NCI-H2227 treated with DMSO at 0.1 percent for 48 hours (cell line): ENCODE measurements at regions not wholly inside any gene's neighbourhood (a gene's known extent, or its start where the extent isn't known, plus 50 kb on each side); places are given as distances from the start of the nearest gene placed in this dataset.
"Not testable (repeated sequence)": the region's sequence is repeated elsewhere in the genome, so short reads cannot be mapped to it uniquely, and the experiment has no call there.

ENCODE experiments used
- DNase-seq: peaks from one replicate; lab custom pipeline; 2025; lab: John Stamatoyannopoulos, UW

DNA sequence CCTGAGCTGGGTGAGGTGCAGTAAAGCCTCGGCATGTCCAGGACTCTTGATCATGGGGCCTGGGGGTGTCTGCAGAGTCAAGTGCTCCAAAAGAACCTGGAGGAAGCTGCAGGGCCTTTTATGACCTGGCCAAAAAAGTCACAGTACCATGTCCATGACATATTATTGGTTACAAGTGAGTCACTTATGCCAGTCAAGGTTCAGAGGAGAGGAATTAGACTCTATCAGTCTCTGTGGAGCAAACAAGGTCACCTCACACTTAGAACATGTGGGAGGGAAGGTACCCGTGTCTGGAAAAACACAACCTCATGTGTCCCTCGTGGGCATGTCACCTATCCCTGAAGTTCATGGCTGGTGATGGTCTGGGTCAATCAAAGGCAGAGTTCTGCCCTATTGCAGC lies 465.7 kb downstream of the FBXO15 start:
- DNase-seq: no peak

DNA sequence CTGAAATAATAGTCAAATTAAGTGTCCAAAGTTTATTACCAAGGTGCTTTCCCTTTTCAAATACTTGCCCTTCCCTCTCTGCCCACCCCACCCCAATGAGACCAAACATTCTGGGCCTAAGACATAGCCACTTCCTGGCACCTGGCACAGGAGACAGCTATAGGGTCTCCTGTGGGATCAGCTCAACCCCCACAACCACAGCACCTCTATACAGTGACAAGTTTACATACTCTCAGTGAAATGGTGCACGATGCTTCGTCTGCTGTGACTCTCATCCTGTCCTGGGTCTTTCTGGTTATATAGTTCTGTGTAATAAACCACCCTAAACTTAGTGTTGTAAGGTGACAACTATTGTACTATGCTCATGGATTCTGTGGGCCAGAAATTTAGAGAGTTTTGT lies 466.2 kb downstream of the FBXO15 start:
- no peak for DNase-seq

DNA sequence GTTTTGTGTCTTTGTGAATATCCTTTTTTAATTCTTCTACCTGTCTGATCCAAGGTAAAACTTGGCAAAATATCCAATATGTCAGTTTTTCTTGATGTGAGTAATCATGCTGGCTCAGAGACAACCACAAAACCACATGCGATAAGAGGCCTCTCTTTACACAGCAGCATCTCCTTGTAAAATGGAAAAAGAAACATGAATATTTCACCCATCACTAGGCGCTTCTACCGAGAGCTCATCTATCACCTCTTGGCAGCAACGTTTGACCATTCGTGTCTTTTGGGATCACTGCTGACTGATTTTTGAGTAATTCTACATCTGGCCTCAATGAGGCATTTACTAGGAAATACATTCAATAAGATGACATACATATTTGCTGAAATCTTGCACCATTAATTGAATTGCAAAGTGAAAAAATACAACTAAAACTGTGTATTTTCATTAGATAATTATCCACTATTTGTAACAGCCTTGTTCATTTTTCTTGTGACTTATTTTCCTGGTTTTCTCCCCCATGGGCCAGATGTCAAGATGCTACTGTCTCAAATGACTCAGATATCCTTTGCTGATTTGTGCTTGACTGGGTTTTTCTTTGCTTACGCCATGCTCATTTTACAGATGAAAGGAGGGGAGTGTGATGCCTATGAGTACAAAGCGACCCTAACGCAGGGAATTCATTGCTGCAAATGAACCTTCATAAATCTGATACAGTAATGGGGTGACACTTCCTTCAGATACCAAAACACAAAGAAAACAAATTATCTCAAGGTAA lies 467.5 kb downstream of the FBXO15 start:
- no peak for DNase-seq

DNA sequence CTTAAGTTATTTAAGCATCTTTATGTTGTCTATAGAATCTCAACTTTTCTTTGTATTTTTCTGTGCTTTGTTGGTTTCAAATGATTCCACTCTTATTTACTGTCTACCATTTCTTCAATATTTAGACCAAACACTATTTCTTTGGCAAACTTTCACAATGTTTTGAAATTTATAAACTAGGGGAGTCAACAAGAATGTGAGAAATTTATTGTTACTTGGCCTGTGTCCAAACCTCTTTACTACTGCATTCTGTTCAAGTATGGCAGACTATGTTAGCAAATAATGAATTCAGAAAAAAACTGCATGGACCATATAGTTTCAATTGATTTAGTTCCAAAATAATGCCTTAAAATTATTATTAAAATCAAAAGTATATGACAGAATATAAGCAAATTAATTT lies 470.2 kb downstream of the FBXO15 start:
- DNase-seq: no peak

DNA sequence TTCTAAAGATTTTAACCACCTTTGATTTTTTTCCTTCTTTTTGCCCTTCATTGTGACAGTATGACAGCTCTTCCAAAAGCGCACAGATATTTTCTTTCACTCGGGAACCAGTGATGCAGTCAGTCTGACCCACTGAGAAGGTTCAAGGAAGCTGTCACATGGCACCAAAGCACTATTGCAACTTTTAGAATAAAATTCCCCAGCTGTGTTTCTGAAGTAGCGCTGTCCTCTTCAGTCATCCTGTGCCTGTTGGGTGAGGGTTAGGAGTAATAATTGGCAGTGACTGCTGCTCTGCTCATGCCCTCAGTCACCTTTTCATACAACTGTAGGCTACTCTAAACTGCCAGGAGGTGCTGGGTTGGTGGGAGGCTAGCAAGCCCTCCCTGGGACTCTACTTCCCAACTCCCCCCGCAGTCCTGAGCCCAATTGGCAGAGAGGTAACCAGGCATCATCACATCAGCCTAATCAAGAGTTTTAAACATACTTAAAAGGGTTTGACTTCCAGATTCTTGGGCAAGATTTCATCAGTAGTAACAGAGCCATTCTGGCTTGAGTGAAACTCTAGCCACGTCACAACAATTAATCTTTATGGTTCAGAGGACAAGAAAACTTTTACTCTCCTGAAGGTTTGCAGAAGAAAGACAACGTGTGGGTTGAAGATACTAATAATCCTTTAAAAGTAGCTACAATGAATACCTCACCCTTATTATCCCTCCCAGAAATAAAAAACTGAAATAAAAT lies 473.3 kb downstream of the FBXO15 start:
- DNase-seq: no peak

DNA sequence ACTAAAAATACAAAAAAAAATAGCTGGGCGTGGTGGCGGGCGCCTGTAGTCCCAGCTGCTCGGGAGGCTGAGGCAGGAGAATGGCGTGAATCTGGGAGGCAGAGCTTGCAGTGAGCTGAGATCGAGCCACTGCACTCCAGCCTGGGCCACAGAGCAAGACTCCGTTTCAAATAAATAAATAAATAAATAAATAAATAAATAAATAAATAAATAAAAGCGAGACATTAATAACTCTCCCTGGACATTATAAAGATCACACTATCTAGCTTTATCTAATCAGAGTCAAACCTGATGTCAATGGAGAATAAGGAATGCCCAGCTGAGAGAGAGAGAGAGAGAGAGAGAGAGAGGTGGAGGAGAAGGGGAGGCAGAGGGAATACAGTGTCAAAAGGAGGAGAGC lies 476.2 kb downstream of the FBXO15 start:
- not testable (repeated sequence) for DNase-seq

DNA sequence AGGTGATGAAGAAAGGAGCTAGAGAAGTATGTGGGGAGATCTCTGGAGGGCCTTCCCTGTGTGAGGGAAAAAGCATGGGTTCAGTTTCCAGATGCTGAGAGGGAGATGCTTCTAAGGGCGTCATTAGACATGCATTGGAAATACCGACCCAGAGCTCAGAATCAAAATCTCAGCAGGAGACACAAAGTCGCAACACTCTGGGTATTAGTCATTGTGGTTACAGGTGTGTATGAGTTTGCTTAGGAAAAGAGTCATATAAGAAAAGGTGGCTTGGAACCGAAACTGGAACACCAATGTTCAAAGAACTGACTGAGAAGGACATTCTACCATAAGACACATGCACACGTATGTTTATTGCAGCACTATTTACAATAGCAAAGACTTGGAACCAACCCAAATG lies 477.1 kb downstream of the FBXO15 start:
- no peak for DNase-seq

DNA sequence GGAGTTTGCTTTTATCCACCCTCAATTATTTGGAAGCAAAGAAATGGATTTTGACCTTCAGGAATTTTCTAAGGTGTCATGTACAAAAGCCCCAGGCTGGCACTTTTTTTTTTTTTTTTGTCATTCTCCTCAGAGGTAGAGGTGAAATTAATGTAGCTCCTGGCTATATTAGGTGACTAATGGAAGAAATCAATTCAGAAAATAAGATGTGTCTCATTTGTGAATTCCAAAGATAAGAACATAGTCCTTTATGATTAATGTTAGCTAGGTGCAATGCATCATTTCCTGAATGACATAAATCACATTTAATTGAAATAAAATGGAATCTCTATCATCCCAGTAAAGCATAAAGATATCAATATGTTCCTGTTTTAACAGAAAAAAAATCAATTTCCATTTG lies 477.6 kb downstream of the FBXO15 start:
- DNase-seq: no peak

DNA sequence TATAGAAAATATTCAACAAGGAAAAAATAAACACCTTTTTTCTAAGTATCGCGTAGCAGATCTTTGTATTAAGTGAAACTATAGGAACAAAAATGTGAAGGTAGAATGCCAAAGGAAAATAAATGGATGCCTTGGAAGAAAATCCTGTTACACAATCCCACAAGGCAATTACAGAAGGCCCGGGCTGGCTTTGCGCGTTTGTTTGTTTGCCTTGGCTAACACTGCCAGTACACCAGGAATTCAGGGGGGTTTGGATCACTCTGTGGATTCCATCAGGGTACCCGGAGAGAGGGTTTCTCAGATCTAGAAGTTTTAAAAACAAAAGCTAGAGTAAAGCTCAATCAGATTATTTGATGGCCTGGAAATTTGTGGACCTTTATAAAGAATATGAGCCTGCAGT lies 478.3 kb downstream of the FBXO15 start:
- no peak for DNase-seq

DNA sequence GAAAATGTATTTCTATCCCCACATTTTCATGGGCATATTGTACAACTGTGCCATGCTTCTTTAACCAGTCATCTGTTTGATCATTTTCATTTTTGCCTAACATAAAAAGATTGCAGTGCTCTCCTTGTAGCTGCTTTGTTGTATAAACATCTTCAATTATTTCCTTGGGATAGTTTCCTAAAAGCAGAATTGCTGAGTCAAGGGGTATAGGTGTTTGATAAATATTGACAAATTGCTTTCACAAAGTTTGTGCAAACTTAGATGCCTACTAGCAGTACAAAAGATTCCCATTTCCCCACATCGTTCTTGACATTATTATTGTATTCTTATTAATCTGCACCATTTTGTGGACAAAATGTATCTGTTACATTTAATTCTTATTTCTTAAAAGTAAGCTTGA lies 479.6 kb downstream of the FBXO15 start:
- no peak for DNase-seq

DNA sequence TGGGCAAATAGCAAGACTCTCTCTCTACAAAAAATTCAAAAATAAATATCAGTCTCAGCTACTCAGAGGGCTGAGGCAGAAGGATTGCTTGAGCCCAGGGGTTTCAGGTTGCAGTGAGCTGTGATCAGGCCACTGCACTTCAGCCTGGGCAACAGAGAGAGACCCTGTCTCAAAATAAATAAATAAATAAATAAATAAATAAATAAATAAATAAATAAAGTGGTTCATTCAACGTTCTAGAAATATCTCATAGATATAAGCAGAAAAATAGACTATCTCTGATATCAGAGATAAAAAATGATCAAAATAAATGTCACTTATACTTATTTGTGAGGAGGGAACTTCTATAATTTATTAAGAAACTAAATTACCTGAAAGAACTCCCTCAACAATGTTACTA lies 480.9 kb downstream of the FBXO15 start:
- DNase-seq: no peak

DNA sequence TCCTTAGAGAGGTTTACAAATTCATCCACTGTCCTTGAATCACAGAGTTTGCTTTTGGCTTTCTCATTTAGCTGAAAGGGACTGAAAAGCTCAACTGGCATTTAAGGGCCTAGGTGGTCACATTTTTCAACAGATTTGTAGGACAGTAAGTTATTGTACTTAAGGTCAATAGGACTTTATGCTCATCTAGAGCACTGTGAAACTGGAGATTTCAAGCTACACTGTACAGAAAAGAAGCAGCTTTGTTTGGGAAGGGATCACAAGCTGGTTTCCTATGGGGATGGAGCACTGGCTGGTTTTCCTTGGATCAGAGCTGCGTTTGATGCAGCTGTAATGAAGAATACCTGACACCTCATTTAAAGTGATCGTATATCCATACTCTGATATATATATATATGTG lies 482.7 kb downstream of the FBXO15 start:
- no peak for DNase-seq

DNA sequence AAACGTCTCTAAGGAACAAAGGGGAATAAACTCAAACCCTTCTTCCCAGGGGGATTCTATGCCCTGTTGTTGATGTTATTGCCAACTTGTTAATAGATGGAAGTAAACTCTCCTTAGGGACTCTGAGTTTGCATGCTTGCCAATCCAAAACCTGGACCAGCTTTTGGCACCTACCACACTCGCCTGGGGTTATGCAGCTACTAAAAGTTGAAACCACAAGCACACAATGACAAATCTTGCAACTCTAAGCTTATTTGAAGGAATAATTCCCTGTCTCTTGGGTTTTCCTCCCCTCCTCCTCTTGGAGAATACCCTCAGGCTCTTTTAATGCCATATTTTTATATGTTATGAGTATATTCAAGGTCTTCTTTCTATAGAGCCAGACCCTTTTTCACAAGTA lies 484.1 kb downstream of the FBXO15 start:
- no peak for DNase-seq

DNA sequence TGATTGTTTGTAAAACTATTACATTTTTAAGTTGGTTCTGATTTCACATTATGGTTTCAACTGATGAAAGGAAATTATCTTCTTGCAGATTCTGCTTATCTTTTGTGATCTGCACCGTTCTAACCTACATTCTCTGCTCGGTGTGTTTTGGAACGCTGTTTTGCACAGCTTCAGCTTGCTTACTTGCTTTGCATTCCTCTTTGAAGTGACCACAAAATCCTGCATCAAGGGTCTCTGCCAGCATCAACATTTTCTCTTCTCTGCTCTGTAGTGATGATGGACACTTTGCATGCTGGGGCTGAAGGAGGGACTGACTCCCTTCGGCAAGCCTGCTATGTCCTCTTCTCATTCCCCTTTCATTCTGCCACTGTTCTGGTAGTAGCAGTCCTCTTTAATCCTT lies 485.2 kb downstream of the FBXO15 start:
- no peak for DNase-seq

DNA sequence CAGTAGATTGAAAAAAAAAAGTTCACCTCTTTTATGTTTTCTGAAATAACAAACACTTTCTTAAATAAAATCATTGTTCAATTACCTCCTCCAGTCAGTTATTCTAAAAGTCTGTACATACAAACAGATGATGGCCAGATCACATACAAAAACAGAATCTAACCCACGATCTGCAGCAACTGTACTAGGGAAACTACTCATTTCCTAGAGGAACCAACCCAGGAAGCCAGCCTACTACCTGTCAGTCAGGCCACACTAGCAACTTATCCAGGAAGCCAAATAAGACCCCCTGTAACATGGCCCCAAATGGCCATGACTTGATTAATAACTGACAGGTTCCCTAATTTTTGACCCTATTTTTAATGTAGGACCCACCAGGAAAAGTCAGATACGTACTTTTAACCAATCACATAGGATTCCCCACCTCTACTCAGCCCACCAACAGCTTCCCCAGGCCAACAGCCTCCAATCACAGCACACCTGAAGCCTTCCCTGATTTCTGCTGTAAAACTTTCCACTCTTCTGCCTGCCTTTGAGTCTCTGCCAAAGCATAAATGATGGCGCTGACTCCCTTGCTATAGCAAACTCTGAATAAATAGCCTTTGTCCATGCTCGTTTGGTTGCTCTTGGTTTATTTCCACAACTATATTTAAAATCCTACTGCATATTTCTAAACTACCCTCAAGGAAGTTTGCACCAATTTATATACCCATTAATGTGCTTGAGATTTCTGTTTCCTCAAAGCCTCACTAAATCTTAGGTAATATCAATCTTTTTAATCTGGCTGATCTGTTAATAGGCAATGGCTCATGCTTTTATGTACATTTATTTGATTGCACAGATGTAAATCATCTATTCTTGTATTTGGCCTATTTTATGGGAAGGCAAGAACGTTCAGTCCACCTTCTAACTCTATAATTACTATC lies 486.4 kb downstream of the FBXO15 start:
- DNase-seq: no peak

DNA sequence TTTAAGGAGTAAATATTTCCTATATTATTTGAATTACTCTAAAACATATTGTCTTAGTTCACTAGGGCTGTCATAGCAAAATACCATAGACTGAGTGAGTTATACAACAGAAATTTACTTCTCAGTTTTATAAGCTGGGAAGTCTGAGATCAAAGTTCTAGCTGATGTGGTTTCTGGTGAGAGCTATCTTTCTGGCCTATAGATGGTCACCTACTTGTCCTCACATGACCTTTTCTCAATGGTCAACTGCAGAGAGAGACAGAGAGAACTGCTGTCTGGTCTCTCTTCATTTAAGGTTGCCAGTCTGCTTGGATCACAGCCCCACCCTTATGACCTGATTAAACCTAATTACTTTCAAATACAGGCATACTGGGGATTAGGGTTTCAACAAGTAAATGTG lies 490.9 kb downstream of the FBXO15 start:
- DNase-seq: no peak

DNA sequence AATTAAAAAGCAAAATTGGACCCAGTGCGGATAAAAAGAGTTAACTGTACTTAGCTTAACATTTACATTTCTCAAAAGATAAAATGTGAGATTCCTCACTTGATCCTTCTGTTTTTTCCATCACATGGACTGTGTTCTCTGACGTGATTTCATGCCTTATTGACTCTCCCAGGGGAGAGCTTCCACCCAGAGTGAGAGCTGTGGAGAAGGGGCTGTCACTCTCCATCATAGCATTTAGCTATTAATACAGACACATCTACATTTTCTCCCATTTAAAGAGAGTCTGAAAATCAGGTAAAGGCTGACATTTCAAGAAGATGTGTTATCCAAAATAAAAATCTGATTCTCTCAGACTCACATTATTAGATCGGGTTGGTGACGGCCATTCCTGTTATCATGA lies 493.8 kb downstream of the FBXO15 start:
- DNase-seq: no peak

DNA sequence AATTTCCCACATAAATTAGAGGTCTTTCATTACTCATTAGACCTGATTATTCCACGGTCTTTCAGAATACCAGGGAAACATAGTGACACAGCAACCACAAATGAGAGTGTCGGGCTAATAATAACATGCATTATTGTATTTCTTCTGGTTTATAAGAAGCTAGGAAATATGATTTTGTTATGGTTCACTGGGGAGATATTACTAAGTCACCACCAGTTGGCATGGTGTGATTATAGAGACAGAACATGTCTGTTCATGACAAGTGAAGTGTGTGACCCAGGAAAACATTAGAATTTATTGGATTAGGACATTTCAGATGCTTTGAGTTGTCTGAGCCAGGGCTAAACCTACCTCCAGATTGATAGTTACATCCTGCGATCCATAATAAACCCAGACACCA lies 494.4 kb downstream of the FBXO15 start:
- no peak for DNase-seq

DNA sequence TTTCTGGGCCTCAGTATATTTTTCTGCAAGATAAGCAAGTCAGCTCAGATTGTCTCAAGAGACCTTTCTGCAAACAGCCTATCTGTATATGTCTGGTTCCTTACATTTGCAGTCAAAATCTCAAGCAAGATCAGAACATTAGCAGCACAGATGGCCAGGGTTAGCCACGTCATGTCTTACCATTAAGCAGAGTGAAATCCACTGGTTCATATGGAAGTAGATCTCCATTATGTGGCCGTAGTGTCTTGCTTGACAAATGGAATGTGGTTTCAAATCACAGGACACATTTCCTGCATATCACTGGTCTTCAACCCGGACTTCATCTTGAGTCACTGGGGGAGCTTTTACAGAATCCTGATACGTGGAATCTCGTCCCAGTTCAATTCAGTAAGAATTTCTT lies 500.2 kb downstream of the FBXO15 start:
- DNase-seq: no peak

DNA sequence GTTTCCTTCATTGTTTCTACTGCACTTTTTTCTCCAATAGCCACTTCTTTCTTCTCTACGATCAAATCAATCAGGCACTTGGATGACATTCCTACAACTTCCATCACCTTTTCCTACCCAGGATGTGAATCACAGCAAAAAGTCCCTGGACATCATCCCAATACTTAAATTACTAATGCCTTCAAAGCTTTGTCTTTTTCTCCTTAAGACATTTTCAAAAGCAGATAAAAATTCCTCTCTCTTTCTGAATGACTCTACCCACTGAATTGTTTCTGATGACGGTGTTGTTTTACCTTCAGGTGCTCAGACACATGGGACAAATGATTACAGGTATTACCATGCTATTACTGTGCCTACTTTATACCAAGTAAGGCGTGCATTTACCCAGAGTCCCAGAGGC lies 500.9 kb downstream of the FBXO15 start:
- no peak for DNase-seq

DNA sequence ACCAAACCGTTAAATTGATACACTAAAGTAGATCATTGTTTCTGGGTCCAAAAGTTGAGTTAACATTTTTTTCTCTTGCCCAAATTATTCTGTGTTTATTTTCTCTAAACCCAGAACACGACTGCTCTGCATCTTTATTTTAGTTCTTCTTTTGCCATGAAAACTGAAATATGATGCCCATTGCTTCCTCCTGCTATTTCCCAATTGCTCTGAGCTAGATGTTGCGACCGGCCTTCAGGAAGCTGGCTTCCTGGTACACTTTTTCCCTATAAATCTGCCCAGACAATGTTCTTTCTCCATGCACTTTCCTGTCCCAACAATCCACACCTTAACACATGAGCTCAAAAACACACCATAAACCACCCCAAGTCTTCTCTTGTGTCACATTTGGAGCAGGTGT lies 501.4 kb downstream of the FBXO15 start:
- DNase-seq: no peak

DNA sequence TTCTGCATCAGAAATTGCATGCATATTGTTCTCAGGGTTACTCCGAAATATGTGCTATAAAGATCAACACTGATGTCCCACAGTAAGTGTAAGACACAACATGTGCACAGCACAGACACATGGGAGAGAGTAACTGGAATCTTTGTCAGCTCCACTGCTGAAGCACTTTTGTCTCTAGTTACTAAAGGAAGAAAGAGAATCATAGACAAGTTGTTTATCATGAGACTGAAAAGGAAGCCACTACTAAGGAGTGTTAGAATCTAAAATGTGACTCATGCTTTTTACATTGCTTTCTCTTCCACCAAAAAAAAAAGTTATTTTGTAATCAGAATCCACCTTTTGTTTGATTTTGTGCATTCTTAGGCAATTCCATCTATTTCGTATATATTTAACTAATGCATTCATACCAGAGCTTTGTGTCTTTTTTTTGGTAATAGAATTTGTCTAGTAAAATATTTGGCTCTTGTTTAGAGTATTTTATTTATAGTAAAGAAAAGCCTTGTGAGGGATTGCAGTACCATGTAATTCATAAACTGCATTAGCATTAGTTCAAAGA lies 502.4 kb downstream of the FBXO15 start:
- DNase-seq: no peak
